NCI-H524 treated with DMSO at 0.1 percent for 48 hours (cell line): ENCODE measurements at regions not wholly inside any gene's neighbourhood (a gene's known extent, or its start where the extent isn't known, plus 50 kb on each side); places are given as distances from the start of the nearest gene placed in this dataset.
A peak's percentile ranks its signal among the peaks of the same experiment; 100 is the strongest.

ENCODE experiments used
- DNase-seq: peaks from one replicate; lab custom pipeline; 2025; lab: John Stamatoyannopoulos, UW

GRCh38 chr5:20276061-20276958 lies 288.3 kb upstream of the CDH18 start:
- no peak for DNase-seq

GRCh38 chr5:20266066-20266465 lies 278.1 kb upstream of the CDH18 start:
- no peak for DNase-seq

GRCh38 chr5:20262896-20263295 lies 274.9 kb upstream of the CDH18 start:
- no peak for DNase-seq

- no peak for DNase-seq
These were observed 266.7 kb upstream of the CDH18 start for GRCh38 chr5:20254748-20255147.

- no peak for DNase-seq
These were observed 260.1 kb upstream of the CDH18 start for GRCh38 chr5:20248118-20248517.

GRCh38 chr5:20245432-20245974 lies 257.5 kb upstream of the CDH18 start:
- no peak for DNase-seq

- DNase-seq: no peak
These were observed 253.4 kb upstream of the CDH18 start for GRCh38 chr5:20241351-20241750.

GRCh38 chr5:20231040-20231439 lies 243.0 kb upstream of the CDH18 start:
- DNase-seq: no peak

GRCh38 chr5:20230010-20230409 lies 242.0 kb upstream of the CDH18 start:
- no peak for DNase-seq

- DNase-seq: no peak
These were observed 241.5 kb upstream of the CDH18 start for GRCh38 chr5:20229303-20230005.

- no peak for DNase-seq
These were observed 237.0 kb upstream of the CDH18 start for GRCh38 chr5:20224966-20225365.

GRCh38 chr5:20224046-20224445 lies 236.0 kb upstream of the CDH18 start:
- DNase-seq: no peak

GRCh38 chr5:20223451-20223850 lies 235.5 kb upstream of the CDH18 start:
- DNase-seq: no peak

- DNase-seq: no peak
These were observed 227.3 kb upstream of the CDH18 start for GRCh38 chr5:20215257-20215656.

GRCh38 chr5:20213803-20214202 lies 225.8 kb upstream of the CDH18 start:
- DNase-seq: no peak

GRCh38 chr5:20212701-20213100 lies 224.7 kb upstream of the CDH18 start:
- no peak for DNase-seq

- DNase-seq: peak; percentile 99
These were observed 178.5 kb upstream of the CDH18 start for GRCh38 chr5:20166456-20166855.

GRCh38 chr5:20158006-20158405 lies 170.0 kb upstream of the CDH18 start:
- DNase-seq: no peak

- no peak for DNase-seq
These were observed 169.1 kb upstream of the CDH18 start for GRCh38 chr5:20157089-20157488.

- no peak for DNase-seq
These were observed 157.2 kb upstream of the CDH18 start for GRCh38 chr5:20145240-20145639.

GRCh38 chr5:20129501-20129900 lies 141.5 kb upstream of the CDH18 start:
- no peak for DNase-seq

- DNase-seq: no peak
These were observed 140.3 kb upstream of the CDH18 start for GRCh38 chr5:20128343-20128742.

GRCh38 chr5:20114526-20114925 lies 126.5 kb upstream of the CDH18 start:
- DNase-seq: no peak
